ENCODE measurements at regions not wholly inside any gene's neighbourhood (a gene's known extent, or its start where the extent isn't known, plus 50 kb on each side); places are given as distances from the start of the nearest gene placed in this dataset.
A peak's percentile ranks its signal among the peaks of the same experiment; 100 is the strongest.

DNA sequence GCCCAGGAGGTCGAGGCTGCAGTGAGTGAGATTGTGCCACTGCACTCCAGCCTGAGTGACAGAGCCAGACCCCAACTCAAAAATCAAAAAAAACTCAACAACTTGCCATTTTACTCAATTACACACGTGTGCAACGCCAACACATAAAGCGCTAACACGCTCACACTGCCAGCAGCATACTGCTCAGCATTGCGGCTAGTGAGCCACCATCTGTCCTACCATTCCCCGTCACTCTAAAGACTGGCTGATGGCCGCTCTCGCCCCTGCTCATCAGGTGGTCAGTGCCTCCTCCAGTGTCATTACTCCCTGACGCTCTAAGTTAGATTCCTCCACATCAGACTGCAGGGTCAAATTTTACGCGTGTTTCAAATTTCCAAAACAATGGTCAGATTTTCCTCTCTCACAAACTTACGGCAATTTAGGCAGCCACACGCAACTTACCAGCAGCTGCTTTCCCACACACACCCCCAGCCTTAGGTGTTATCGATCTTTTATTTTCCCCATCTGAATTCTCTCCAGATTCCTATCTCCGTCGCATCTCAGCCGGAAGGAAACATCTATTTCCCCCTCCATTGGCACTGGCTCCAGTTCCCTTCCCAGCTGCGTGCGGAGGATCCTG lies 240.8 kb downstream of the C16orf95 start (continued):
- TF ChIP-seq MYC (IDR thresholded peaks at IDR 0.05; ENCODE audit: borderline replicate concordance, low read length) (no peak), HEYL (CRISPR knock-in tag; IDR thresholded peaks at IDR 0.05) (no peak), MAFK (IDR thresholded peaks at IDR 0.05; ENCODE audit: partially characterized antibody) (no peak), ZSCAN20 (CRISPR knock-in tag; IDR thresholded peaks at IDR 0.05) (no peak), ESRRA (IDR thresholded peaks at IDR 0.05; ENCODE audit: borderline replicate concordance, low read length) (no peak)
- TF ChIP-seq, protein P1, sequence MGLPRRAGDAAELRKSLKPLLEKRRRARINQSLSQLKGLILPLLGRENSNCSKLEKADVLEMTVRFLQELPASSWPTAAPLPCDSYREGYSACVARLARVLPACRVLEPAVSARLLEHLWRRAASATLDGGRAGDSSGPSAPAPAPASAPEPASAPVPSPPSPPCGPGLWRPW (IDR thresholded peaks at IDR 0.05): no peak

DNA sequence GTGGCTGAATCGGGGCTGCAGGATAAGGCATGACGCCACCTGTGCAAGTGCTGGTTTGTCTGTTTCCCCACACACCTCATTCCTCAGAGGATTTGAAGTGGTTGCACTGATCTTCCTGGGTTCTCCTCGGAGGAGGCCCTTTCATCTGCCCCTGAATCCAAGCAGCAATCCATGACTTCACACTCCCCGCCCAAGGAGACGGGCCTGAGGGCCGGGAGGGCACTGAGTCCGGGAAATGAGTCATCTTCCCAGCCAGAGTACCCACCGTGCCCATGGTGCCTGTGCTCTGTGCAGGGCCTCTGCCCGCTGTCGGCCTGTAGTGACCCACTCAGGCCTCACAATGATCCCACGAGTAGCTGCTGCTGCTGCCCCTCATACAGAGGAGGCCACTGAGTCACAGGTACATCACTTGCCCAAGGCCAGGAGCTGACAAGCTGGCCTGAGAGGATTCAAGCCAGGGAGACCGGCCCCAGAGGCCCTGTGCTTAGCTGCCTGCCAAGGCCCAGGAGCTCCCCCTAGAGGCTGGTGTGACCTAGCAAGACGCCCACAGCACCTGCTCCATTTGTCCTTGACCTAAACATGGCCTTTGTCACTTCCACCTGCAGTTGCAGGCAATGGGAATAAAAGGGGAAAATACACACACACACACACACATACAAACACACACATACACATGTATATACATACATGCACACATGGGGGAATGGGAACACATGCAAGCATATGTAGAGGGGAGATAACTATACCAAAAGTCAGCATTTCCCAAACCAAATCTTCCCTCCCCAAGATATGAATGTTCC lies 240.0 kb downstream of the C16orf95 start:
- H3K4me3 ChIP-seq: no peak overlapping the region
- ChIA-PET POLR2A (no interaction called here), CTCF (interaction anchor here (0.7 to 8.3 kb wide), 11 partner anchors 16 to 514 kb away, joined by 3 to 82 read pairs (median 4); no protein-coding TSS in a partner anchor)
- H3K9me3 ChIP-seq: peaks cover 35% of the 10 kb centered on the region
- DNase-seq (ENCODE audit: low read depth in 1 of 2, low spot score in 1 of 2): peak; percentile 26 to 79
- no peak overlapping the region for H3K4me2 ChIP-seq
- peak; percentile 87 to 94 for ATAC-seq
- WGBS (ENCODE audit: missing lambda C conversion rate): 30% methylated on average over 8 of the region's 13 CpGs
- 0 out of 6 replicates have a peak overlapping the region, but pooled peaks of 1 of the 2 experiments have one; percentile 38 for H3K27ac ChIP-seq
- H3K4me1 ChIP-seq: no peaks in the 10 kb centered on the region
- FAIRE-seq: no peak
- TF ChIP-seq, protein P2, sequence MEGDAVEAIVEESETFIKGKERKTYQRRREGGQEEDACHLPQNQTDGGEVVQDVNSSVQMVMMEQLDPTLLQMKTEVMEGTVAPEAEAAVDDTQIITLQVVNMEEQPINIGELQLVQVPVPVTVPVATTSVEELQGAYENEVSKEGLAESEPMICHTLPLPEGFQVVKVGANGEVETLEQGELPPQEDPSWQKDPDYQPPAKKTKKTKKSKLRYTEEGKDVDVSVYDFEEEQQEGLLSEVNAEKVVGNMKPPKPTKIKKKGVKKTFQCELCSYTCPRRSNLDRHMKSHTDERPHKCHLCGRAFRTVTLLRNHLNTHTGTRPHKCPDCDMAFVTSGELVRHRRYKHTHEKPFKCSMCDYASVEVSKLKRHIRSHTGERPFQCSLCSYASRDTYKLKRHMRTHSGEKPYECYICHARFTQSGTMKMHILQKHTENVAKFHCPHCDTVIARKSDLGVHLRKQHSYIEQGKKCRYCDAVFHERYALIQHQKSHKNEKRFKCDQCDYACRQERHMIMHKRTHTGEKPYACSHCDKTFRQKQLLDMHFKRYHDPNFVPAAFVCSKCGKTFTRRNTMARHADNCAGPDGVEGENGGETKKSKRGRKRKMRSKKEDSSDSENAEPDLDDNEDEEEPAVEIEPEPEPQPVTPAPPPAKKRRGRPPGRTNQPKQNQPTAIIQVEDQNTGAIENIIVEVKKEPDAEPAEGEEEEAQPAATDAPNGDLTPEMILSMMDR (IDR thresholded peaks at IDR 0.05): peak; percentile 61
- TF ChIP-seq HOXB13 (CRISPR knock-in tag; IDR thresholded peaks at IDR 0.05; ENCODE audit: low read depth): no peak
- TF ChIP-seq, protein P3, sequence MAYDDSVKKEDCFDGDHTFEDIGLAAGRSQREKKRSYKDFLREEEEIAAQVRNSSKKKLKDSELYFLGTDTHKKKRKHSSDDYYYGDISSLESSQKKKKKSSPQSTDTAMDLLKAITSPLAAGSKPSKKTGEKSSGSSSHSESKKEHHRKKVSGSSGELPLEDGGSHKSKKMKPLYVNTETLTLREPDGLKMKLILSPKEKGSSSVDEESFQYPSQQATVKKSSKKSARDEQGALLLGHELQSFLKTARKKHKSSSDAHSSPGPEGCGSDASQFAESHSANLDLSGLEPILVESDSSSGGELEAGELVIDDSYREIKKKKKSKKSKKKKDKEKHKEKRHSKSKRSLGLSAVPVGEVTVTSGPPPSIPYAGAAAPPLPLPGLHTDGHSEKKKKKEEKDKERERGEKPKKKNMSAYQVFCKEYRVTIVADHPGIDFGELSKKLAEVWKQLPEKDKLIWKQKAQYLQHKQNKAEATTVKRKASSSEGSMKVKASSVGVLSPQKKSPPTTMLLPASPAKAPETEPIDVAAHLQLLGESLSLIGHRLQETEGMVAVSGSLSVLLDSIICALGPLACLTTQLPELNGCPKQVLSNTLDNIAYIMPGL (CRISPR knock-in tag; IDR thresholded peaks at IDR 0.05; ENCODE audit: borderline replicate concordance): no peak
- TF ChIP-seq HOXA7 (CRISPR knock-in tag; IDR thresholded peaks at IDR 0.05): no peak
- TF ChIP-seq, protein P4, sequence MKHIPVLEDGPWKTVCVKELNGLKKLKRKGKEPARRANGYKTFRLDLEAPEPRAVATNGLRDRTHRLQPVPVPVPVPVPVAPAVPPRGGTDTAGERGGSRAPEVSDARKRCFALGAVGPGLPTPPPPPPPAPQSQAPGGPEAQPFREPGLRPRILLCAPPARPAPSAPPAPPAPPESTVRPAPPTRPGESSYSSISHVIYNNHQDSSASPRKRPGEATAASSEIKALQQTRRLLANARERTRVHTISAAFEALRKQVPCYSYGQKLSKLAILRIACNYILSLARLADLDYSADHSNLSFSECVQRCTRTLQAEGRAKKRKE (CRISPR knock-in tag; IDR thresholded peaks at IDR 0.05; ENCODE audit: low read depth): no peak
- TF ChIP-seq, protein P5, sequence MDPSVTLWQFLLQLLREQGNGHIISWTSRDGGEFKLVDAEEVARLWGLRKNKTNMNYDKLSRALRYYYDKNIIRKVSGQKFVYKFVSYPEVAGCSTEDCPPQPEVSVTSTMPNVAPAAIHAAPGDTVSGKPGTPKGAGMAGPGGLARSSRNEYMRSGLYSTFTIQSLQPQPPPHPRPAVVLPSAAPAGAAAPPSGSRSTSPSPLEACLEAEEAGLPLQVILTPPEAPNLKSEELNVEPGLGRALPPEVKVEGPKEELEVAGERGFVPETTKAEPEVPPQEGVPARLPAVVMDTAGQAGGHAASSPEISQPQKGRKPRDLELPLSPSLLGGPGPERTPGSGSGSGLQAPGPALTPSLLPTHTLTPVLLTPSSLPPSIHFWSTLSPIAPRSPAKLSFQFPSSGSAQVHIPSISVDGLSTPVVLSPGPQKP (IDR thresholded peaks at IDR 0.05; ENCODE audit: low read depth, low read length): no peak
- TF ChIP-seq POLR2A (IDR thresholded peaks at IDR 0.05; ENCODE audit: low read length): no peak
- TF ChIP-seq HOXB5 (CRISPR knock-in tag; IDR thresholded peaks at IDR 0.05): no peak
- no peak for TF ChIP-seq RNF2 (IDR thresholded peaks at IDR 0.05; ENCODE audit: borderline replicate concordance, low read depth)
- no peak for TF ChIP-seq ZC3H11A (IDR thresholded peaks at IDR 0.05)
- TF ChIP-seq NPAS2 (CRISPR knock-in tag; IDR thresholded peaks at IDR 0.05; ENCODE audit: borderline replicate concordance): no peak
- no peak for TF ChIP-seq MAFK (IDR thresholded peaks at IDR 0.05; ENCODE audit: partially characterized antibody)
- no peak for TF ChIP-seq NFE2L2 (conservative IDR thresholded peaks at IDR 0.05; ENCODE audit: low read length)
- no peak for TF ChIP-seq BHLHE40 (IDR thresholded peaks at IDR 0.05; ENCODE audit: low read depth, low read length)
- no peak for TF ChIP-seq TFCP2L1 (CRISPR knock-in tag; IDR thresholded peaks at IDR 0.05)
- TF ChIP-seq FOSL2 (IDR thresholded peaks at IDR 0.05): no peak
- TF ChIP-seq FOSL2 (CRISPR knock-in tag; IDR thresholded peaks at IDR 0.05): peak; percentile 13; the same call in 1 of the 2 replicates
- TF ChIP-seq RAD21 (conservative IDR thresholded peaks at IDR 0.05 in 1 of 2, IDR thresholded peaks at IDR 0.05 in 1 of 2): peak; percentile 64 to 71
- no peak for TF ChIP-seq FOXS1 (CRISPR knock-in tag; IDR thresholded peaks at IDR 0.05)
- no peak for TF ChIP-seq HDAC2 (IDR thresholded peaks at IDR 0.05)
- no peak for TF ChIP-seq GATA3 (IDR thresholded peaks at IDR 0.05; ENCODE audit: borderline replicate concordance)
- TF ChIP-seq EHF (CRISPR knock-in tag; IDR thresholded peaks at IDR 0.05): no peak
- no peak for TF ChIP-seq PHF8 (IDR thresholded peaks at IDR 0.05; ENCODE audit: borderline replicate concordance, low read depth)
- TF ChIP-seq ZSCAN20 (CRISPR knock-in tag; IDR thresholded peaks at IDR 0.05): no peak
- no peak for TF ChIP-seq ZNF302 (CRISPR knock-in tag; IDR thresholded peaks at IDR 0.05)
- peak; percentile 52; the same call in 1 of the 2 replicates for TF ChIP-seq ESRRA (IDR thresholded peaks at IDR 0.05; ENCODE audit: borderline replicate concordance, low read length)
- TF ChIP-seq CEBPB (IDR thresholded peaks at IDR 0.05): no peak
- no peak for TF ChIP-seq RFX5 (IDR thresholded peaks at IDR 0.05)

All from A549 (cell line).